H1 (cell line): ENCODE measurements at regions not wholly inside any gene's neighbourhood (a gene's known extent, or its start where the extent isn't known, plus 50 kb on each side); places are given as distances from the start of the nearest gene placed in this dataset.

Source experiments
- EGR1 ChIP-seq: IDR thresholded peaks from 2 replicates; pipeline ENCODE4 v1.6.1; 2011; ENCODE audit warnings: low read depth, low read length, borderline replicate concordance
- SP1 ChIP-seq: IDR thresholded peaks from 2 replicates; pipeline ENCODE4 v1.6.1; 2011; ENCODE audit warnings: low read depth, low read length
- YY1 ChIP-seq: IDR thresholded peaks from 2 replicates; pipeline ENCODE4 v1.6.1; 2011; ENCODE audit warnings: low read depth, mild to moderate bottlenecking, low read length
- ZNF274 ChIP-seq: IDR thresholded peaks from 2 replicates; pipeline ENCODE4 v1.7.0; 2012; ENCODE audit warnings: low read length, borderline replicate concordance; ENCODE audit errors: extremely low read depth
- TF ChIP-seq, protein P1 (sequence below): IDR thresholded peaks from 2 replicates; pipeline ENCODE4 v1.6.1; 2011; ENCODE audit warnings: low read length, improper control_type of control experiment
- TF ChIP-seq, protein P2 (sequence below), 3 experiments: IDR thresholded peaks; 1 replicate in 2 of 3; 2 replicates in 1 of 3; pipeline versions ENCODE4 v1.5.1 to v1.6.1; 2011; ENCODE audit warnings: low read length in 3 of 3, mild to moderate bottlenecking in 3 of 3, inconsistent platforms in 2 of 3, low read depth in 1 of 3, moderate library complexity in 1 of 3; ENCODE audit not compliant: insufficient read depth in 1 of 3; ENCODE audit errors: control extremely low read depth in 1 of 3

DNA sequence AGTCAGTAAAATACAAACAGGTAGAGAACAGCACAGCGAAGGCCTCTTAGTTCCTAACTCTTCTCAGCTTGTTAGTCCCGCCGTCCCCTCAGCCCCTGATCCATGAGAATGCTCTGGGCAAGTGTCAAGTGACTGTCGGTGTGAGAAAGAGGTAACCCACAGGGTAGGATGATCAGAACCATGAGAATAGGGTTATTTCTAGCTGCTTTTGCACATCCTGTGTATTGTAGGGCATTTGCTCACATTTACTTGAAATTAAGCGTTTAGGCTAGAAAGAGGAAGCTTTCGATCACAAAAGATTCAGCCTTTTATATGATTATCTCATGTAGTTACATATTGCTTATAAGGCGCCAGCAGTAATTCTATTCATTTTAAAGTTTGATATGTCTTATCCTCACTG is 103.0 kb upstream of the PDE10A start:
- no peak for TF ChIP-seq SP1
- TF ChIP-seq ZNF274, result no peak
- TF ChIP-seq YY1, result no peak
- TF ChIP-seq EGR1, result no peak
- TF ChIP-seq, protein P1, sequence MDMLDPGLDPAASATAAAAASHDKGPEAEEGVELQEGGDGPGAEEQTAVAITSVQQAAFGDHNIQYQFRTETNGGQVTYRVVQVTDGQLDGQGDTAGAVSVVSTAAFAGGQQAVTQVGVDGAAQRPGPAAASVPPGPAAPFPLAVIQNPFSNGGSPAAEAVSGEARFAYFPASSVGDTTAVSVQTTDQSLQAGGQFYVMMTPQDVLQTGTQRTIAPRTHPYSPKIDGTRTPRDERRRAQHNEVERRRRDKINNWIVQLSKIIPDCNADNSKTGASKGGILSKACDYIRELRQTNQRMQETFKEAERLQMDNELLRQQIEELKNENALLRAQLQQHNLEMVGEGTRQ, result no peak
- TF ChIP-seq, protein P2, sequence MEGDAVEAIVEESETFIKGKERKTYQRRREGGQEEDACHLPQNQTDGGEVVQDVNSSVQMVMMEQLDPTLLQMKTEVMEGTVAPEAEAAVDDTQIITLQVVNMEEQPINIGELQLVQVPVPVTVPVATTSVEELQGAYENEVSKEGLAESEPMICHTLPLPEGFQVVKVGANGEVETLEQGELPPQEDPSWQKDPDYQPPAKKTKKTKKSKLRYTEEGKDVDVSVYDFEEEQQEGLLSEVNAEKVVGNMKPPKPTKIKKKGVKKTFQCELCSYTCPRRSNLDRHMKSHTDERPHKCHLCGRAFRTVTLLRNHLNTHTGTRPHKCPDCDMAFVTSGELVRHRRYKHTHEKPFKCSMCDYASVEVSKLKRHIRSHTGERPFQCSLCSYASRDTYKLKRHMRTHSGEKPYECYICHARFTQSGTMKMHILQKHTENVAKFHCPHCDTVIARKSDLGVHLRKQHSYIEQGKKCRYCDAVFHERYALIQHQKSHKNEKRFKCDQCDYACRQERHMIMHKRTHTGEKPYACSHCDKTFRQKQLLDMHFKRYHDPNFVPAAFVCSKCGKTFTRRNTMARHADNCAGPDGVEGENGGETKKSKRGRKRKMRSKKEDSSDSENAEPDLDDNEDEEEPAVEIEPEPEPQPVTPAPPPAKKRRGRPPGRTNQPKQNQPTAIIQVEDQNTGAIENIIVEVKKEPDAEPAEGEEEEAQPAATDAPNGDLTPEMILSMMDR (IDR thresholded peaks at IDR 0.05; ENCODE audit: control extremely low read depth in 1 of 3, insufficient read depth in 1 of 3, low read depth in 1 of 3, low read length in 3 of 3), result no peak
